ENCODE measurements at regions not wholly inside any gene's neighbourhood (a gene's known extent, or its start where the extent isn't known, plus 50 kb on each side); places are given as distances from the start of the nearest gene placed in this dataset.

DNA sequence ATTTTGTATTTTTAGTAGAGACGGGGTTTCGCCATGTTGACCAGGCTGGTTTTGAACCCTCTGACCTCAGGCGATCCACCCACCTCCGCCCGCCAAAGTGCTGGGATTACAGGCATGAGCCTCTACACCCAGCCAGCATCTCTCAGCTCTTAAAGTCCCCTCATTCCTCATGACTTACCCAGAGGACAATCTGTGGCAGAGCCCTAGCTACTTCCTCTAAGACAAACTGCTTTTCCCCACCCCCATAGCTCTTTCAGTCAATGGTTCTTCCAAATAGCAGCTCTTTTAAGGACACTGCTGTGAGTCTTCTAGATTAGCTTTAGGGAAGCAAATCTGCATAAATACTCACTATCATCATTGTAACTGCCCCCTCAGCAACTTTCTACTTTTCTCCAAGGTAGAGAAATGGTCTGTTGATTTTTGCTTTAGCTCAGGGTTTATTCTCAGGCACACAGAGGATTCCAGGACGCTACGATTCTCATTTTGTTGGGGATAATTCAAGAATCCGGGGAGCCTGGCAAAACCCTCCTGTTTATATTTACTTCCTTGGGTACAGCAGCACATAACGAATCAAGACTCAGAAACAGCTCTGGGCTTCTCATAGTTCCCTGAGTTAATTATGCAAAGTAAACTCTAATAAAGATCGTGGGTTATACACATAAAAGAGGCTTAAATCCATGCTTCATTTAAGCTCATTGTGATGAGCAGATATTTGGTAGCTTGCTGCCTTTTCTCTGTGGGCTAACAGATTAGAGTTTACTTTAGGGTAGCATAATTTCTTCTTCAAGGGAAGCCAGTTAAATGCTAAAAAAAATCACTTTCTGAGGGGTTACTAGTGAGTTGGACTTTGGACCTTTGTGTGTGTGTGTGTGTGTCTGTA, 357.4 kb downstream of the TDRD3 start:
- ATAC-seq = no peak

DNA sequence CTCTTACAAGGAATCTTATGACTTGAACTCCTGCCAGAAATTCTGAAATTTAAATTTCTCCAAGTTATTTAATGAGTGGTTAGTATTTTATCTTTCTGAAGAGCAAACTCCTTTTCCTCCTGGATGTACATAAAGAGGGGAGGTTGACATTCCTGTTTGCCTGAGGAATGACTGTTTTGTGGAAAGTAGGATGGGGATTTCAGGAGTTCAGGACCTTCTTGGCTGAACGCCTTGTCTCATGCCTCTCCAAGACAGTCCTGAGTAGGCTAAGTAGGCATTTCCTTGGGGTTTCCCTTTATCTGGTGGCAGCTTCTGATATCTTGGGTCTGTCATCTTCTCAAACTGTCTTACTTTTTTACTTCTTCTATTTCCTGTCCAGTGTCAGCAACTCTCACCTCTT, 356.6 kb downstream of the TDRD3 start:
- ATAC-seq = no peak

More for the DNA sequence above, 357.4 kb downstream of the TDRD3 start:
- TF ChIP-seq ARNTL (CRISPR knock-in tag; IDR thresholded peaks at IDR 0.05; ENCODE audit: borderline replicate concordance, low read depth) (no peak), SNAI2 (CRISPR knock-in tag; IDR thresholded peaks at IDR 0.05) (no peak), ESRRG (CRISPR knock-in tag; IDR thresholded peaks at IDR 0.05) (no peak), CSRNP3 (CRISPR knock-in tag; IDR thresholded peaks at IDR 0.05) (no peak), ISL1 (CRISPR knock-in tag; IDR thresholded peaks at IDR 0.05) (no peak), OSR1 (CRISPR knock-in tag; IDR thresholded peaks at IDR 0.05) (no peak), RARB (CRISPR knock-in tag; IDR thresholded peaks at IDR 0.05) (no peak), POU6F1 (CRISPR knock-in tag; IDR thresholded peaks at IDR 0.05; ENCODE audit: borderline replicate concordance, low read depth) (no peak), BACH2 (CRISPR knock-in tag; IDR thresholded peaks at IDR 0.05; ENCODE audit: borderline replicate concordance) (no peak), GLIS3 (CRISPR knock-in tag; IDR thresholded peaks at IDR 0.05) (no peak), ZFP3 (CRISPR knock-in tag; IDR thresholded peaks at IDR 0.05) (no peak), ZNF565 (CRISPR knock-in tag; conservative IDR thresholded peaks at IDR 0.05; ENCODE audit: low read depth) (no peak)
- TF ChIP-seq, protein P1, sequence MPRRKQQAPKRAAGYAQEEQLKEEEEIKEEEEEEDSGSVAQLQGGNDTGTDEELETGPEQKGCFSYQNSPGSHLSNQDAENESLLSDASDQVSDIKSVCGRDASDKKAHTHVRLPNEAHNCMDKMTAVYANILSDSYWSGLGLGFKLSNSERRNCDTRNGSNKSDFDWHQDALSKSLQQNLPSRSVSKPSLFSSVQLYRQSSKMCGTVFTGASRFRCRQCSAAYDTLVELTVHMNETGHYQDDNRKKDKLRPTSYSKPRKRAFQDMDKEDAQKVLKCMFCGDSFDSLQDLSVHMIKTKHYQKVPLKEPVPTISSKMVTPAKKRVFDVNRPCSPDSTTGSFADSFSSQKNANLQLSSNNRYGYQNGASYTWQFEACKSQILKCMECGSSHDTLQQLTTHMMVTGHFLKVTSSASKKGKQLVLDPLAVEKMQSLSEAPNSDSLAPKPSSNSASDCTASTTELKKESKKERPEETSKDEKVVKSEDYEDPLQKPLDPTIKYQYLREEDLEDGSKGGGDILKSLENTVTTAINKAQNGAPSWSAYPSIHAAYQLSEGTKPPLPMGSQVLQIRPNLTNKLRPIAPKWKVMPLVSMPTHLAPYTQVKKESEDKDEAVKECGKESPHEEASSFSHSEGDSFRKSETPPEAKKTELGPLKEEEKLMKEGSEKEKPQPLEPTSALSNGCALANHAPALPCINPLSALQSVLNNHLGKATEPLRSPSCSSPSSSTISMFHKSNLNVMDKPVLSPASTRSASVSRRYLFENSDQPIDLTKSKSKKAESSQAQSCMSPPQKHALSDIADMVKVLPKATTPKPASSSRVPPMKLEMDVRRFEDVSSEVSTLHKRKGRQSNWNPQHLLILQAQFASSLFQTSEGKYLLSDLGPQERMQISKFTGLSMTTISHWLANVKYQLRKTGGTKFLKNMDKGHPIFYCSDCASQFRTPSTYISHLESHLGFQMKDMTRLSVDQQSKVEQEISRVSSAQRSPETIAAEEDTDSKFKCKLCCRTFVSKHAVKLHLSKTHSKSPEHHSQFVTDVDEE (CRISPR knock-in tag; IDR thresholded peaks at IDR 0.05) = no peak

More for the DNA sequence above, 356.6 kb downstream of the TDRD3 start:
- no peak for TF ChIP-seq RARB (CRISPR knock-in tag; IDR thresholded peaks at IDR 0.05)
- no peak for TF ChIP-seq CSRNP3 (CRISPR knock-in tag; IDR thresholded peaks at IDR 0.05)
- no peak for TF ChIP-seq ZNF8 (CRISPR knock-in tag; IDR thresholded peaks at IDR 0.05)
- TF ChIP-seq GLIS3 (CRISPR knock-in tag; IDR thresholded peaks at IDR 0.05) = no peak
- no peak for TF ChIP-seq TOX (CRISPR knock-in tag; IDR thresholded peaks at IDR 0.05; ENCODE audit: borderline replicate concordance)
- TF ChIP-seq CSDC2 (CRISPR knock-in tag; IDR thresholded peaks at IDR 0.05) = no peak
- no peak for TF ChIP-seq POU6F1 (CRISPR knock-in tag; IDR thresholded peaks at IDR 0.05; ENCODE audit: borderline replicate concordance, low read depth)
- TF ChIP-seq SNAI2 (CRISPR knock-in tag; IDR thresholded peaks at IDR 0.05) = no peak
- no peak for TF ChIP-seq PPARA (CRISPR knock-in tag; IDR thresholded peaks at IDR 0.05; ENCODE audit: borderline replicate concordance)

Measured in SK-N-SH treated with all-trans-retinoic acid at 6 μM for 48 hours (cell line).